GM10266 (cell line): ENCODE measurements at regions not wholly inside any gene's neighbourhood (a gene's known extent, or its start where the extent isn't known, plus 50 kb on each side); places are given as distances from the start of the nearest gene placed in this dataset.

Experiments
- DNase-seq: peaks from one replicate; pipeline ENCODE4 v3.0.0; 2012; ENCODE audit errors: extremely low spot score
- TF ChIP-seq, protein P1 (sequence below): IDR thresholded peaks from 2 replicates; pipeline ENCODE4 v1.5.1; 2012; ENCODE audit warnings: mild to moderate bottlenecking, low read depth; ENCODE audit not compliant: control insufficient read depth, insufficient read depth; ENCODE audit errors: missing control alignments

GRCh38 chr4:113811359-113811758 is 49.8 kb upstream of the CAMK2D start:
- TF ChIP-seq, protein P1, sequence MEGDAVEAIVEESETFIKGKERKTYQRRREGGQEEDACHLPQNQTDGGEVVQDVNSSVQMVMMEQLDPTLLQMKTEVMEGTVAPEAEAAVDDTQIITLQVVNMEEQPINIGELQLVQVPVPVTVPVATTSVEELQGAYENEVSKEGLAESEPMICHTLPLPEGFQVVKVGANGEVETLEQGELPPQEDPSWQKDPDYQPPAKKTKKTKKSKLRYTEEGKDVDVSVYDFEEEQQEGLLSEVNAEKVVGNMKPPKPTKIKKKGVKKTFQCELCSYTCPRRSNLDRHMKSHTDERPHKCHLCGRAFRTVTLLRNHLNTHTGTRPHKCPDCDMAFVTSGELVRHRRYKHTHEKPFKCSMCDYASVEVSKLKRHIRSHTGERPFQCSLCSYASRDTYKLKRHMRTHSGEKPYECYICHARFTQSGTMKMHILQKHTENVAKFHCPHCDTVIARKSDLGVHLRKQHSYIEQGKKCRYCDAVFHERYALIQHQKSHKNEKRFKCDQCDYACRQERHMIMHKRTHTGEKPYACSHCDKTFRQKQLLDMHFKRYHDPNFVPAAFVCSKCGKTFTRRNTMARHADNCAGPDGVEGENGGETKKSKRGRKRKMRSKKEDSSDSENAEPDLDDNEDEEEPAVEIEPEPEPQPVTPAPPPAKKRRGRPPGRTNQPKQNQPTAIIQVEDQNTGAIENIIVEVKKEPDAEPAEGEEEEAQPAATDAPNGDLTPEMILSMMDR = no peak
- DNase-seq = no peak
